HFF-Myc (cell line): ENCODE measurements at regions not wholly inside any gene's neighbourhood (a gene's known extent, or its start where the extent isn't known, plus 50 kb on each side); places are given as distances from the start of the nearest gene placed in this dataset.

Experiments
- DNase-seq: peaks from one replicate; pipeline ENCODE4 v3.0.0-alpha.2; 2011; ENCODE audit warnings: low read depth; ENCODE audit errors: extremely low read depth
- H3K4me3 ChIP-seq: replicated peaks from 2 replicates; pipeline ENCODE4 v1.5.1; 2011; ENCODE audit warnings: low read depth, mild to moderate bottlenecking, control low read depth, low read length
- TF ChIP-seq, protein P1 (sequence below): IDR thresholded peaks from 2 replicates; pipeline ENCODE4 v1.5.1; 2012; ENCODE audit warnings: mild to moderate bottlenecking, low read depth, low read length, control low read depth; ENCODE audit errors: missing control alignments

DNA sequence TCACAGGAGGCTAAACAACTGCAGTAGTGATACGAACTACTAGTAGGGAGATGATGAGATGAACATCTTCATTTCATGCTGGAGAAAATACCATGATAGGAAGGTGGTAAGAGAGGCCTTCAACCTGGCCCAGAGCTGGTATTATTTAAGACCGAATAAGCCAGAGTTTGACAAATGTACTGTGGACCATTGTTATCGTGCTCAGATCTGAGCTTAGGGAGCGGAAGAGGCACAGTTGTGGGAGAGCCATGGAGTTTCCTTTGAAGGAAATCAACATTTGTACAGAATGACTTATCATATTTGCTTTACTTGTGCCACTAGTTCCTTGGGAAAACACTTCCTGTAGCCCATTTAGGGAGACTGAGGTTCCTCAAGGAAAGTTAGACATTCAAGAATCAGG lies 260.6 kb upstream of the TNP1 start:
- TF ChIP-seq, protein P1, sequence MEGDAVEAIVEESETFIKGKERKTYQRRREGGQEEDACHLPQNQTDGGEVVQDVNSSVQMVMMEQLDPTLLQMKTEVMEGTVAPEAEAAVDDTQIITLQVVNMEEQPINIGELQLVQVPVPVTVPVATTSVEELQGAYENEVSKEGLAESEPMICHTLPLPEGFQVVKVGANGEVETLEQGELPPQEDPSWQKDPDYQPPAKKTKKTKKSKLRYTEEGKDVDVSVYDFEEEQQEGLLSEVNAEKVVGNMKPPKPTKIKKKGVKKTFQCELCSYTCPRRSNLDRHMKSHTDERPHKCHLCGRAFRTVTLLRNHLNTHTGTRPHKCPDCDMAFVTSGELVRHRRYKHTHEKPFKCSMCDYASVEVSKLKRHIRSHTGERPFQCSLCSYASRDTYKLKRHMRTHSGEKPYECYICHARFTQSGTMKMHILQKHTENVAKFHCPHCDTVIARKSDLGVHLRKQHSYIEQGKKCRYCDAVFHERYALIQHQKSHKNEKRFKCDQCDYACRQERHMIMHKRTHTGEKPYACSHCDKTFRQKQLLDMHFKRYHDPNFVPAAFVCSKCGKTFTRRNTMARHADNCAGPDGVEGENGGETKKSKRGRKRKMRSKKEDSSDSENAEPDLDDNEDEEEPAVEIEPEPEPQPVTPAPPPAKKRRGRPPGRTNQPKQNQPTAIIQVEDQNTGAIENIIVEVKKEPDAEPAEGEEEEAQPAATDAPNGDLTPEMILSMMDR, result no peak
- no peak overlapping the region for H3K4me3 ChIP-seq
- DNase-seq, result no peak

DNA sequence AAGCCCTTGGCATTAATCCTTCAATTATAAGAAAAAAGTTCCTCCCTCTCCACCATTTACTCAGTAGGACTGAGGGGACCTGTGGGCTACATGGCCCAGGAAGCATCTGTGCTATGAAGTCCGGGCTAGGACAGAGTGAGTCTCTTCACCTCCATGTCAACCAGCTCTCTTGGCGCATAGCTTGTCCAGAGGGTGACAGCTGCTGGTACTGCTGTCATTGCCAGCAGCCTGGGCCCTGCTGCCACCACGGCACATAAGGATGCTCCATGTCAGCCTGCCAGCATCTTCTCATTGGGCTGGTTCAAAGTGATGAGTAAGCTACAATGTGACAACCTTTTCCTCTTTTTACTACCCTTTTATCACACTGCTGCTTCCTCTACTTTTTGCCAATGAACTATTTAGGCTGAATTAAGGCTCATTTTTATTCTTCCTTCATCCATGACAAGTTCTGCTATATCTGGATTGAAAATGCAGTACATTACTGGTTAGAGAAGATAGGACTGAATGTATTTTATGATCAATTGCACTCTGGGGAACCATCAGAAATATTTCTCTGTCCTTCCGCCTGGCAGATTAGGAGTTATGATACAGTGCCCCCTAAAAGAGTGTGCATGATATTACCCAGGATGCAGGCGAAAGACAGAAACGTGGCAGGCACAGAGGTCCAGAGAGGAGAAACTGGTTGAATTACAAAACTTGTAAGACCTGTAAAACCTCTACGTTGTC lies 258.9 kb upstream of the TNP1 start:
- TF ChIP-seq, protein P1, result no peak
- H3K4me3 ChIP-seq, result no peak overlapping the region
- no peak for DNase-seq

DNA sequence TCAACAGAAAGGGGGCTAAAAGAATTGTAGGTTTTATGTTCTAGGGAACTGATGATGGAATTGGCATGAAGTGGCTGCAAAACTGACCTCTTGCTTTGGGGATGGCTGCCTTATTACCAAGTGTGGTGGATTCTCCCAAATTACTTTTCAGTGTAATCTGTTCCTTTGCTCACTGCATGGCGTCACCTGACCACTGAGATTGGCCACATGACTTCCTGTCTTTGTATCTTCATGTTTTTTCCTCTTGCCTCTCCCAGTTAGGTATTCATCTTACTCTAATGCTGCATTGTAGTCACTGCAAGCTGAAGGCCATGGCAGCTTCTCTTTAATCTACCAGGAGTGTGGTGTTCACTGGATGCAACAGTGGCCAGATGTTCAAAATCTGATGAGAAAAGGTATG lies 257.7 kb upstream of the TNP1 start:
- TF ChIP-seq, protein P1, result no peak
- no peak overlapping the region for H3K4me3 ChIP-seq
- no peak for DNase-seq

DNA sequence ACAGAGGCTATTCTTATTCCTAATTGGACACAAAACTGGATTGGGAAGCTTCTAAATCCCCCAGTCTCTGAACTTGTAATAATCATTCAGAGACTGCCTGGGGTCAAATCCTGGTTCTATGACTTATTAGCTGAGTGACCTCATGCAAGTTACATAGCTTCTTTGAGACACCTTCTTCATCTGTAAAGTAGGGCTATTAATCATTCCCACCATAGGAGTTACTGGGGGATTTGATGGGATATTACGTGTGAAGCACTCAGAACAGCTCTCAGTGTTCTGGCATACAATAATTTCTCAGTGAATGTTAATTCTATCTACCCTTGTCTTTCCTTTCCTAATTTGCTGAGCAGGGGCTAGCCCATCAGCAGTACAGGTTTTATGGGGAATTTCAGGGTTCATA lies 256.7 kb upstream of the TNP1 start:
- TF ChIP-seq, protein P1, result no peak
- no peak overlapping the region for H3K4me3 ChIP-seq
- no peak for DNase-seq

DNA sequence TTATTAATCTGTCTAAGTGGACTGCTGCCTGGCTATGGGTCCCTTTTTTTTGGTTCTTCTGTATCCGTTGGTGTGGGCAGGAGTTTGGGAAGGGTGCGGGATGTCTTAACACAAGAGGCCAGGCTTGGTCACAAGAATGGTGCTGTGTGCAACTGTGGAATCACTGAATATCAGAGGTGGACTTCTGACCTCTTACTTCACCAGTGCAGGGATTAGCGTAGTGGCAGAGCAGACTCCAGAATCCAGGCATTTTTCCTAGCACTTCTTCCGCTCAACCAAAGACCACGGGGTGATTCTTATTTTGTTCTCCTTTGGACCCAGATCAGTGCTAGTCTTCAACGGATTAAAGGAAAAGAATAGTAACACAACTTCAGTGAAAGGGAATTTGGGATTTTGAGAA lies 254.3 kb upstream of the TNP1 start:
- H3K4me3 ChIP-seq, result no peak overlapping the region
- TF ChIP-seq, protein P1, result no peak
- DNase-seq, result no peak

DNA sequence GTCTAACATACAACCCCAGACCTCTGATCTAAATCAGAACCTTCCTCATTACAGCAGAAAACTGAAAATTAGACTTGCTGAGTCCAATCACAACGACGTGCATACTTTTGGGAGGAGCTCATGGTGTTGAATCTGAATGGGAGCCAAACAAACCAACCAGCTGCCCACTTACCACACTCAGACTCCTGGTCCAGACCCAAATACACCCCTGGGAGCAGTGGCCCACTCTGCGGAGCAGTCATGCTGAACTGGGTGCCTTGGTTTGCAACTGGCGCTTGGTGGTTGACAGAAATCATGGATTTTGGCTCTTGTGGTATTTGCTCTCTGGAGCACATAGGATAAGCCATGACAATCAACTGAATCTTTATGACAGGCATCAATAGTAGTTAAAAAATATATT lies 253.6 kb upstream of the TNP1 start:
- TF ChIP-seq, protein P1, result no peak
- H3K4me3 ChIP-seq, result no peak overlapping the region
- DNase-seq, result no peak

DNA sequence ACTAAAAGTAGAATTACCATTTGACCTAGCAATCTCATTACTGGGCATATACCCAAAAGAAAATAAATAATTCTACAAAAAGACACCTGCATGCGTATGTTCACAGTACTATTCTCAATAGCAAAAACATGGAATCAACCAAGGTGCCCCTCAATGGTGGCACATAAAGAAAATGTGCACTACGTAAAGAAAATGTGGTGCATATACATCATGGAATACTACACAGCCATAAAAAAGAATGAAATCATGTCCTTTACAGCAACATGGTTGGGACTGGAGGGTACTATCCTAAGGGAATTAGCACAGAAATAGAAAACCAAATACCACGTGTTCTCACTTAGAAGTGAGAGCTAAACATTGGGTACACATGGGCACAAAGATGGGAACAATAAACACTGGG lies 250.7 kb upstream of the TNP1 start:
- TF ChIP-seq, protein P1, result no peak
- H3K4me3 ChIP-seq, result no peak overlapping the region
- no peak for DNase-seq
